T-helper 2 cell treated with Interferon-gamma antibody and Interleukin-4, amounts not matched to agents 5 μg/mL and 100 μg/mL, for 36 hours (primary cell): ENCODE measurements at regions not wholly inside any gene's neighbourhood (a gene's known extent, or its start where the extent isn't known, plus 50 kb on each side); places are given as distances from the start of the nearest gene placed in this dataset.

Experiments
- DNase-seq: peaks from one replicate; pipeline ENCODE4 v3.0.0; 2021; ENCODE audit warnings: low spot score
- H3K27ac Mint-ChIP-seq: one replicate; pipeline ENCODE4 v1.8.0; 2021; ENCODE audit warnings: mild to moderate bottlenecking, mixed read lengths
- H3K27me3 Mint-ChIP-seq: one replicate; pipeline ENCODE4 v1.8.0; 2021; ENCODE audit warnings: low read depth, mixed read lengths
- H3K36me3 Mint-ChIP-seq: one replicate; pipeline ENCODE4 v1.8.0; 2021; ENCODE audit warnings: low read depth, mixed read lengths
- H3K4me1 Mint-ChIP-seq: one replicate; pipeline ENCODE4 v1.8.0; 2021; ENCODE audit warnings: low read depth, mixed read lengths
- H3K4me3 Mint-ChIP-seq: one replicate; pipeline ENCODE4 v1.8.0; 2022; ENCODE audit warnings: mild to moderate bottlenecking, moderate library complexity, mixed read lengths
- H3K9me3 Mint-ChIP-seq: one replicate; pipeline ENCODE4 v1.8.0; 2021; ENCODE audit warnings: mixed read lengths

DNA sequence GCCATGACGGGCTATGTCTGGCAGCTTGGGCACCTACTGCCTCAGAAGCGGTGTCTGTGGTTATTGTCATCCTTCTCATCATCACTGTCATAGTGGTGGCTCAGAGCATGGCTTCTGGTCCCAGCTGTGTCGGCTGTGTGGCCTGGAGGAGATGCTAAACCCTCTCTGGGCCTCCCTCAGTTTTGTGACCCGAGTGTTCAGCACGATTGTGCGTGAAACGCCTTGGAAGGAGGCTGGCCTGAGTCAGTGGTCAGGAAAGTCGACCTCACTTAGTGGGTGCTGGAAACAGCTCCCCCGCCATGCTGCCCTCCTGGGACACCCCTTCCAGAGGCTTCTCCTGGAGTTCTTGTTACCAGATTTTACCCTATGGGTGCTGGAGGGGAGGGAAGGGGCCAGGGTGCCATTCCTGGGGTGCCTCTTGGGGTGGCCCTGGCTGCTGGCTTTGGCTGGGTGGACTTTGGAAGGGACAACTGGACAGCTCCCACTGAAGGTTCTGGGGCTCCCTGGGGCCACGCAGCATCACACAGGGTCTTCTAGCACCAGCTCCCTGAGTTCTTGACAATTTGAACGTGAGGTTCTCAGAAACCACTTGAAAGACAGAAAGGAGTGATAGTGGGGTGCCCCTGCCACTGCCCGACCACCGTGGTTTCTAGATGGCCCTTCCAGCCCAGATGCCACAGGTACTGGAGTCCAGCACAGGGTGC is 226.5 kb upstream of the GSE1 start:
- Mint-ChIP-seq H3K27me3 (no peaks in the 10 kb centered on the region), H3K4me3 (no peak overlapping the region), H3K9me3 (peaks cover 4% of the 10 kb centered on the region), H3K36me3 (no peaks in the 10 kb centered on the region), H3K27ac (no peak overlapping the region), H3K4me1 (no peaks in the 10 kb centered on the region)
- DNase-seq: no peak

DNA sequence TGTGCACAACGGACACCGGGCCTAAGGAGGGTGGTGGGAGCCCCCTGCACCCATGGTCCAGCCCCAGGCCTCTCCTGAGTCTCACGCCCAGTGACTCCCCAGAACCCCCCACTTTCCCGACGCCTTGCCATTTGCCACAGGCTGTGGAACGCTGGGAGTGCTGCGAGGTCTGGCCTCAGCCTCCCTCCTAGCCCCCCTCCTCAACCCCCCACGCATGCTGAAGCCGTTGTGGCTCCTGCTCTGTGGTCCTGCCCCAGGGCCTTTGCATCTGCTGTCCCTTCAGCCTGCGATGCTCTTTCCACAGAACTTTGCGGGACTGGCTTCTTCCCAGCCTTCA is 226.0 kb upstream of the GSE1 start:
- Mint-ChIP-seq H3K4me3 (no peak overlapping the region), H3K4me1 (no peaks in the 10 kb centered on the region), H3K9me3 (peaks cover 4% of the 10 kb centered on the region), H3K27ac (no peak overlapping the region), H3K36me3 (no peaks in the 10 kb centered on the region), H3K27me3 (no peaks in the 10 kb centered on the region)
- no peak for DNase-seq

DNA sequence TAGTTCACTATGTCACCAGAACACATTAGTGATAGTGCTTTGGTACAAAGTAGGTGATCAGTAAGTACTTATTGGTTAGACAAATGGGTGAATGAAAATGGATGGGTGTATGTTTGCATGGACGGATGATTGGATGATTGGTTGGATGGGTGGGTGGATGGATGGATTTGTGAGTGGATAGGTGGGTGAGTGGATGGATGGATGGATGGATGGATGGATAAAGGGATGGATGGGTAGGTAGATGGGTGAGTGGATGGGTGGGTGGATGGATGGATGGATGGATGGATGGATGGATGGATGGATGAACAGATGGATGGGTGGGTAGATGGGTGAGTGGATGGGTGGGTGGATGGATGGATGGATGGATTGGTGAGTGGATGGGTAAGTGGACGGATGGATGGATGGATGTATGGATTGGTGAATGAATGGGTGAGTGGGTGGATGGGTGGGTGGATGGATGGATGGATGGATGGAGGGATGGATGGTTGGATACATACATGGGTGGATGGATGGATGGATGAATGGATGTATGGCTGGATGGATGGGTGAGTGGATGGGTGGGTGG is 225.3 kb upstream of the GSE1 start:
- peaks cover 4% of the 10 kb centered on the region for H3K9me3 Mint-ChIP-seq
- no peaks in the 10 kb centered on the region for H3K27me3 Mint-ChIP-seq
- H3K4me1 Mint-ChIP-seq: no peaks in the 10 kb centered on the region
- H3K4me3 Mint-ChIP-seq: no peak overlapping the region
- DNase-seq: no peak
- H3K27ac Mint-ChIP-seq: no peak overlapping the region
- H3K36me3 Mint-ChIP-seq: no peaks in the 10 kb centered on the region

DNA sequence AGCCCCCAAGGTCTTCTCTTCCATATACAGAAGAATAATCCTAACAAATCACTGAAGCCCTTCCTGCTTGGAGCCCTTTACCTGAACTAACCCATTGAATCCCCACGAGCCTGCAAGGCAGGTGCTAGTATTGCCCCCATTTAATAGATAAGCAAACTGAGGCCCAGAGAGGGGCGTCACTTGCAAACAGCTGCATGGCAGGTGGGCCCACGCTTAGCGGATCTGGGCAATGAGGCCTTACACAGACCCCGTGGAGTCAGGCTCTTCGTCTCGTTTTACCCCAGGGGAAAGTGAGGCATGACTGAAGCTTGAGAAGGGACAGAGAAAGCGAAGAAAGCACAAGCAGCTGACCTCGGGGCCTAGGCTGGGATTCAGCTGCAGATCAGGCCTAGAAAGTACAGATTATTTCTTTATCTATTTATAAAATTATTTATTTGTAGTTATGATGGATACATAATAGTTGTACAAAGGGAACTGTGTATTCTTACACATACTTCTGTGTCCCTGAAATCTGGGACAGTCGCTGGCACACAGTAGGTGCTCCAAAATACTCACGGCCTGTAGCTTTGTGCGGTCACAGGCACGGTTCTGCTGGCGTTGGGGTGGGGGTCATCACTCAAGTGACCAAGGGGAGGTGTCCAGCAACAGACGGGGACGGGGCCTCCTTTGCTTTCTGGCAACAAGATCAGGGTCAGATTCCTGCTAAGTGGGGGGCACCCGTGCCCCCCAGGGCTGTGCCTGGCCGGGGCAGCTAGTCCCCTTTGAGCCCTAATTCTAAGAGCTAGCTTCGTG is 223.2 kb upstream of the GSE1 start:
- DNase-seq: no peak
- H3K36me3 Mint-ChIP-seq: no peaks in the 10 kb centered on the region
- no peak overlapping the region for H3K4me3 Mint-ChIP-seq
- no peaks in the 10 kb centered on the region for H3K9me3 Mint-ChIP-seq
- H3K27me3 Mint-ChIP-seq: no peaks in the 10 kb centered on the region
- no peaks in the 10 kb centered on the region for H3K4me1 Mint-ChIP-seq
- no peak overlapping the region for H3K27ac Mint-ChIP-seq

DNA sequence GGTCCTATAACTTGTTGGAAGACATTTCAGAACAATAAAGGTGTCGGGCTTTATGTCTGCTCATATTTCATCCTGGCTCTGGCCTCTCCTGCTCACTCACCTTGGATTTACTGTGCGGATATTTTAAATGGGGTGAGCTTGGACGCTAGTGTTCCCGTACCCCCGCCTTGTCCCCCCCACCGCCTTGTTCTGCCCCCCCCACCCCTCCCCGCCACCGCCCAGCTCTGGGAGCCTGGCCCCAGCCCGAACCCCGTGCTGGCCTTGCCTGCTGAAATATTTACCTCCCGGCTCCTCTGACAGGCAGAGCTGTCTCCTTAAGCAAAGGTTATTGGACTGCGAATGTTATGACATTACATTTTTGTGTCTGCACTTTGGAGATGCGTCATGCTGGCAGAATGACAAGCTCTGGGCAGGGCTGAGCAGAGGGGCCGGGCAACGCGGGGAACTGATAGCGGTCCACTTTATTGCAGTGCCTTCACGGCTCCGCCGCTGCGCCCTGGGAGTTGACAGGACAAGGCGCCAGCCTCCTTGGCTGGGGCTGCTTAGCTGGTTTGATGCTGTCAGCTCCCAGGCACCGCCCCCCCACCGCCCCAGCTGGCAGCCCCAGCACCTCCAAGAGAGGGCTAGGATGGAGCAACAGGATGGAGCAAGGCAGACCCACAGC is 222.5 kb upstream of the GSE1 start:
- no peaks in the 10 kb centered on the region for H3K27me3 Mint-ChIP-seq
- no peak overlapping the region for H3K27ac Mint-ChIP-seq
- H3K9me3 Mint-ChIP-seq: no peaks in the 10 kb centered on the region
- no peaks in the 10 kb centered on the region for H3K4me1 Mint-ChIP-seq
- H3K4me3 Mint-ChIP-seq: no peak overlapping the region
- H3K36me3 Mint-ChIP-seq: no peaks in the 10 kb centered on the region
- no peak for DNase-seq

DNA sequence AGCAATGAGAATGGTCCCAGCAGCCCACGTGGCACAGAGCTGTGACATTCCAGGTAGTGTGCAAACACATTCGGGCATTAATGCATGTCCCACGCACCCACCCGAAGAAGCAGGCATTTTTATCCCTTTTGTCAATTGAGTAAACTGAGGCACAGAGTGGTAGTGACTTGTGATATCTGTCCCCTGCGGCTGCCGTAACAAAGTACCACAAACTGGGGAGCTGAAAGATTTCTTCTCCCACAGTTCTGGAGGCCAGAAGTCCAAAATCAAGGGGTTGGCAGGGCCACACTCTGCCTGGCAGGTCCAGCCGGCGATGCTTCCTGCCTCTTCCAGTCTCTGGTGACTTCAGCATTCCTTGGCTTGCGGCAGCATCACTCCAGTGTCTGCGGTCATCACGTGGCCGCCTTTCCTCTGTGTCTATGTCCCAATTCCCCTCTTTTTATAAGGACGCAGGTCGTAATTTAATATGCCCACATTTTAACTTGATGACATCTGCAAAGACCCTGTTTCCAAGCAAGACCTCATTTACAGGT is 221.9 kb upstream of the GSE1 start:
- Mint-ChIP-seq H3K4me1 (no peaks in the 10 kb centered on the region), H3K36me3 (no peaks in the 10 kb centered on the region), H3K9me3 (no peaks in the 10 kb centered on the region), H3K27ac (no peak overlapping the region), H3K4me3 (no peak overlapping the region), H3K27me3 (no peaks in the 10 kb centered on the region)
- DNase-seq: no peak

DNA sequence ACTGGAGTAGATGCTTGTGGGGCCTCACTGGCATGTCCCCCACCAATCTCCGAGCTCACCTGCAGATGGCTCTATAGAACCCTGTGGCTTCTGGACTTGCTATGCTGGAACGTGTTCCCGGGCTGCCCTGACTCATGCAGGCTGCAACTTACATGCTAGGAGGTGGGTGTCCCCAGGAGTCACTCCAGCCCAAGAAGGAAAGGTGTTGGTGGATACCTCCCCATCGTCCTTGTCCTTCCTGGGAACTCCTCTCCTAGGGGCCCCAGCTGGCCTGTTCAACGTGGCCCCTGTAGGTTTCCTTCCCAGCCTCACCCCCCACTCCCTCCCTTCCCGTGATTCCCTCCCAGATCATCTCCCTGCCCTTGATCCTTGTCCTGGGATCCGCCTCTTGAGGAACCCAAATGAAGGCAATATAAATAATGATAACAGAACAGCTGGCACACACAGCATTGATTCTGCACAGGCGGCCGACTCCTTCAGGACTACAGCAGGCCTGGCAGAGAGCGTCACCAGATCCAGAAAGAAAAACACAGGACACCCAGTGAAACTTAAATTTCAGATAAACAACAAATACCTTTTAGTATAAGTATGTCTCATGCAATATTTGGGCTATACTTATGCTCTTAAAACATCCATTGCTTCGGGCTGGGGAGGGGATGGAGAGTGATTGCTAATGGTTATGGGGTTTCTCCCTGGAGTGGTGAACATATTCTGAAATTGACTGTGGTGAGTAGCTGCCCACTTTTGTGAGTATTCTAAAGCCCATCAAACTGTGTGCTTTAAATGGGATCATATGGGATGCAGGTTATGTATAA is 221.1 kb upstream of the GSE1 start:
- Mint-ChIP-seq H3K36me3 (no peaks in the 10 kb centered on the region), H3K27me3 (no peaks in the 10 kb centered on the region), H3K4me3 (no peak overlapping the region), H3K27ac (no peak overlapping the region), H3K4me1 (no peaks in the 10 kb centered on the region), H3K9me3 (no peaks in the 10 kb centered on the region)
- no peak for DNase-seq

DNA sequence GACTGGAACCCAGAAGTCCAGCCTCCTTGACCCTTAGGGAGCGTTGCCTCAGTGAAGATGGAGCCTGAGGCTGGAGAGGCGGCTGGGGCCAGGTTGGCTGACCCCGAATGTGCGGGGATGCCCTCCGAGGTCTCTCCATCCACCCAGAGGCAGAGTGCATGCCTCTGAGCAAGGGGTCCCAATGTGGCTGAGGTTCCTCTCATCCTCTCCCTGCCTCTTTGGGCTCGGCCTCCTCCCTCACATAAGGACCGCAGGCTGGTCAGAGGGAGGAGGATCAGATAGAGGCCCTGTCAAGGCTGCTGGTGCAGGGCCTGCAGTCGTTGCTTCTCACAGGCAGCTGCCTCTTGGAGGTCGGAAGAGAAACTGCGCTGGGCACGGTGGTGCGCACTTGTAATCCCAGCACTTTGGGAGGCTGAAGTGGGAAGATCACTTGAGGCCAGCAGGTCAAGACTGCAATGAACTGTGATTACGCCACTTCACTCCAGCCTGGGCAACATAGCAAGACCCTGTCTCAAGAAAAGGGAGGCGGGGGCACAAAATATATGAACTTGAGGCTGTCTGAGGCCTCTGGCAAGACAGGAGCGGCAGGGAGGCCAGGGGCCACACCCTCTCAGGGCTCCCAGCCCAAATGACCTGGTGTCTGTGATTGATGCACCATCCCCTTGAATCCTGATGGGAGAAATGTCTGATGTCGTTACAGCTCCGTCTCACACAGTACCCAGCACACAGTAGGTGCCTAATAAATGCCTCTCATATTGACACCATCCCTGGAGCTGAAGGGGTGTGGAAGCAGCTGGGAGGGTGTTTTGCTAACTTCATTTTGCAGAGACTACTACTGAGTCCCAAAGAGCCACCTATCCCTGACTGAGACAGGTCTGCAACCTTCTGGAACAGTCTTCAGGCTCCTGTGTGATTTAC is 220.1 kb upstream of the GSE1 start:
- no peak overlapping the region for H3K4me3 Mint-ChIP-seq
- DNase-seq: no peak
- no peak overlapping the region for H3K27ac Mint-ChIP-seq
- no peaks in the 10 kb centered on the region for H3K9me3 Mint-ChIP-seq
- H3K36me3 Mint-ChIP-seq: no peaks in the 10 kb centered on the region
- H3K4me1 Mint-ChIP-seq: no peaks in the 10 kb centered on the region
- no peaks in the 10 kb centered on the region for H3K27me3 Mint-ChIP-seq

DNA sequence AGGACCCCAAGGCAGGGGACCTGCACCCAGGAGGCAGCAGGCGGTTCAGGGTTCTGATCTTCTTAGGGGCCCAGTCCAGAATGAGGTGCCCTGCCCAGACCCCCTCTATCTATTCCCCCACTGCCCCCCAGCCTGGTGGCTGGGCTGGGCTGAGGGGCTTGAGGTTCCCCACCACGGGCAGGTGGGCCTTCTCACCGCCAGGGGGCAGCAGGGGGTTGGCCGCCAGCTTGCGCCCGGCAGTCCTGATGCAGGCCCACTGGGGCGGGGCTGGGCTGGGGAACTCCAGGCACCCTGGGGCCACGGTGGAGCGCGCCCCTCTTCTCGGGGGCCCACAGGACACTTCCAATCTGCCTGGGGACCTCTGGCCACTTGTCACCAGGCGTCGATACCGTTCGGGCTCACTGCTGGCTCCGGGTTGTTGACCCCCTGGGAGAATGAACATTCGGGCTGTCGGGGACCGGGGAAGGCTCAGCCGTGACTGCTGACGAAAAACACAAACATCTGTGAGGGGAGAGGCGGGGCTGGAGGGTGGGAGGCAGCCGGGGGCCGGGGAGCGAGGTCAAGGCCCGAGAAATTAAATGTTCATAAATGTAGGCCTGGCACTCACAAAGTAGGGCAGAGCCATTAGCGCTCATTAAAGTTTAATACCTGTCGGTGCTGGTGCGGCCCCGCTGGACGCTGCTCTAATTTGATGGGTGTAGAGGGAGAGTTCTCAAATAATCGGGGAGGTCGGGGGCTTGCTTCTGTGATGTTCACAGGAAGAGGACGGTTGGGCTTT is 219.3 kb upstream of the GSE1 start:
- Mint-ChIP-seq H3K36me3 (no peaks in the 10 kb centered on the region), H3K27me3 (no peaks in the 10 kb centered on the region), H3K4me1 (no peaks in the 10 kb centered on the region), H3K27ac (no peak overlapping the region), H3K4me3 (no peak overlapping the region), H3K9me3 (no peaks in the 10 kb centered on the region)
- peak; percentile 44 for DNase-seq

DNA sequence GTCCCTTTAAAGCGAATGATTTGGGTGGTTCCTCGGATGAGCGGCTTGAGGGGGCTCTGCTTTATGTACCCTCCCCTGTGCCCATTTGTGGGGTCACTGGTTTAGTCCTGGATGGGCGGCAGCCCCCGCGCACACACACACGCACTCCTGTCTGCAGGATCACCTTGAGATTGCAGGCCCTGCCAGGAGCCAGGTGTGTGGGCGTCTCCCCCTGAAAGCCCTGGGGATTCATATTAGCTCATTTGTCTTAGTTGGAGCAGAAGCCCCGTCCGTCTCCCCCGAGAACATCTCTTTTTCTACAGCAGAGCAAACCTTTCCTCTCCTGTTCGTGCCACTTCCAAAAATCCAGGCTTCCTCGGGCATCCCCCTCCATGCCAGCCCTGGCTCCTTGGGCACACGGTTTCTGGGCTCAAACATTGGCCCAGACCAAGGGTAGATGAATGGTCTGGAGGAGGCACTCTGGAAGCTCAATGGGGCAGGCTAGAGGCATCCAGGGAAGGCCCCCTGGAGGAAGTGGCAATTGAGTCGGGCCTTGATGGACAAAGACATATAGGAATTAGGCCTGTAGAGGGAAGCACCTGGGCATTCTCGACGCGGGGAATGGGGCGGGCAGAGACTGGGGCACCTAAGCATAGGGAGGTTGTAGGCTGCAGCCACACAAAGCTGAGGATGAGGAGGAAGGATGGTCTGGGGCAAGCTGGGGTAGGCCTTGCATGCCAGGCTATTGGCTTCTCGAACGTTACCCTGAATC is 218.5 kb upstream of the GSE1 start:
- no peak for DNase-seq
- Mint-ChIP-seq H3K9me3 (no peaks in the 10 kb centered on the region), H3K27ac (no peak overlapping the region), H3K36me3 (no peaks in the 10 kb centered on the region), H3K4me1 (no peaks in the 10 kb centered on the region), H3K27me3 (no peaks in the 10 kb centered on the region), H3K4me3 (no peak overlapping the region)

DNA sequence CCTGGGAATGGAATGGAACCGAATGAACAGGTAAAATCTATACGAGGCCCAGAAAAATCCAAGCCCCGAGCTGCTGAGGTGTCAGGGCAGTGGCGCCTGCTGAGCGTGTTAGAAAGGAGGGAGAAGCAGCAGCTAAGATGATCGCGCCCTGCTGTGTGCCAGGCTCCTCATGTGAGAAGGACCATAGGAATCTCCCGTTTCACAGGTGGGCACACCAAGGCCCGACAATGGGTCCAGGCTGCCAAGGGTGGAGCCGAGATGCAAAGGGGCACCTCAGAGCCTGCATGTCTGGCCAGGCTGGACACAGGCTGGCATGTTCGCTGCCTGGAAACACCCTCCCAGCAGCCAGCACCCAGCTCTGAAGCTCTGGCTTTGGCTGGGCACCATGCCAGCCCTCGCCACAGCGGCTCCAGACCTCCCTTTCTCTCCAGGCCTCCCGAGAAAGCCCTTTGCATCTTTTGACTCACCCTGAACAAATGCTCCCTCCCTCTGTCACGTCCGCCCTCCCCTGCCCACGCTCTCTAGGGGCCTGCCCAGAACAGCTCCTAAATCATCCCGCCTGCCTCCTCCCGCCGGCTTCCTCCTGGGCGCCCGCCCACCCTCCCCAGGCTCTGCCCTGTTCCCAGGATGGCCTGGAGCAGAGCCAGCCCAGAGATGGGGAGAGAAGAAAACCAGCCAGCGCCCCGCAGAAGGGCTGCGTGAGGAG is 217.8 kb upstream of the GSE1 start:
- no peaks in the 10 kb centered on the region for H3K4me1 Mint-ChIP-seq
- H3K9me3 Mint-ChIP-seq: no peaks in the 10 kb centered on the region
- no peak for DNase-seq
- no peak overlapping the region for H3K4me3 Mint-ChIP-seq
- no peaks in the 10 kb centered on the region for H3K27me3 Mint-ChIP-seq
- no peaks in the 10 kb centered on the region for H3K36me3 Mint-ChIP-seq
- H3K27ac Mint-ChIP-seq: no peak overlapping the region
